GM19035 (cell line): ENCODE measurements at regions not wholly inside any gene's neighbourhood (a gene's known extent, or its start where the extent isn't known, plus 50 kb on each side); places are given as distances from the start of the nearest gene placed in this dataset.

Experiments
- ATAC-seq: cut with Tn5 transposase; IDR thresholded peaks from one replicate; pipeline ENCODE4 v1.9.1; 2021; ENCODE audit not compliant: unreplicated experiment

DNA sequence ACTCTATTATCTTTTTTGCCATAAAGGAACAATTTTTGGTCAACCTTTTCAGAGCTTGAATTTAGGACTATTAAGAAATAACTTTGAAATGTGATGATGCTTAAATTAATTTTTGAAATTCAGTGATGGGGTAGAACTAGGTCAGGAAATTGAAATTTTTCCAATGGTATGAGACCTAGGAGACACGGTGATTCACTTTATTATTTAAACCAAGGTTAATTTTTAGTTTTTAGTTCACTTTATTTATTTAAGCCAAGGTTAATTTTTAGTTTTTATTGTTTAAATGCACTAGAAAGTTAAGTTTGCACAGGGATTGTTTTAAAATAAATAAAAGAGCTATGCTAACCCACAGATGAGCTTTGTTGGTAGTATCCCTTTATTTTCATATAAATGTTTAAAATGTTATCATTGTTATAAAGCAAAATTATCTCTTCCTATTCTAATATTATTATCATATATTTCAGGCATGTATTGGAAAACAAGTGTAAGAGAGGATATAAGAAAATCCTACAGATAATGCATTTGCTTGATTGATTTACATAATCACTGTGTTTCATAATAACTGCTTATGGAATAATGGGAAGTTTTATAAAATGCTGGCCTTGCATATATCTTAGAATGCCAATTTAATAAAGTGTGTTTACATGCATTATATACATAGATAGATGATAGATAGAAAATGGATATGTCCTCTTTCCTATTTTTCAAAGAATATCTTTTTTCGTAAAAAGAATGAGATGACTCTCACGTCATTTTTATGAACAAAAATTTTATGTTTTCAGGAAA is 163.6 kb downstream of the HGF start:
- ATAC-seq: no peak

GRCh38 chr7:81605493-81605892 is 164.4 kb downstream of the HGF start:
- no peak for ATAC-seq

DNA sequence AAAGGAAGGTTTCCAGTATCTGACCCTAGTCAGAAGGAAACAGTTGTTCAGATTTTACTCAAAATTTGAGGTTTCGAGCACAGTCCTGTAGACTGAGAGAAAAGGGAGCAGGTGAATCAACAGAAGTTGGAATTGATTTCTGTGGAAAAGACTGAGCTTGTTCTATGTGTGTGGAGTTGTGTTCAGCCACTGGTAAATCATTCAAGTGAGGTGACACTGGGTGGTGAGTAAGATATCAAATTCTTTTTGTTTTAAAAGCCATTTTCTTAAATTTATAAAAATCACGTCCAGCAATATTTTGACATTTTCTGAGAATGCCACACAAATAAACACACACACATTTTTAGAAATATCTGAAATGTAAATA is 165.1 kb downstream of the HGF start:
- no peak for ATAC-seq

- ATAC-seq: no peak
These were observed 165.6 kb downstream of the HGF start for GRCh38 chr7:81604075-81604807.

DNA sequence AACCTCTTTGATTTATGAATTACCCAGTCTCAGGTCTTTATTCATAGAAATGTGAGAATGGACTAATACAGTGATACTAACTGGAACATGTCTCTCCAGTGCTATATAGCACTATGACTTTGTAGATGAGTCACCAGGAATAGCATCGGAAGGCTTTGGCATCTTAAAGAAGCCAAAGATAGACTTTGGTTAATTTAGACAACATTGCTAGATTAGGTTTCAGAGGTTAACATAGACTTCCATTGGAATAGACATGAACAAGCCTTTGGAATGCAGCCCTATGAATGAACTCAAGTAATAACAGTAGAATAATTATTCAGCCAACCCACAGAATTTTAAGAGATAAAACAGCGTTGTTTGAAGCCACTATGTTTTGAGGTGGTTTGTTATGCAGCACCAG is 169.2 kb downstream of the HGF start:
- ATAC-seq: no peak

DNA sequence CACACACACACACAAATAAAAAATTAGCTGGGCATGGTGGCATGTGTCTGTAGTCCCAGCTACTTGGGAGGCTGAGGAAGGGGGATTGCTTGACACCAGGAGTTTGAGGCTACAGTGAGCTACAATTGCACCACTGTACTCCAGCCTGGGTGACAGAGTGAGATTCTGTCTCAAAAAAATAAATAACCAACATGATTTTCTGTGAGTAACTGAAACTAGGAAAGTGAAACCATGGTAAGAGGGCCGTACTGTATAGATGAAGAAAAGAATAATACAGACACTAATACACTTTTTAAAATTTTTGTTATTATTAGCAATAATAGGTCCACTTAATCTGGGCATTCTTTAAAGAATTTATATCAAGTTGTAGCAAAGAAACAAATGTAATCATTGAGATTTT is 170.9 kb downstream of the HGF start:
- ATAC-seq: no peak

DNA sequence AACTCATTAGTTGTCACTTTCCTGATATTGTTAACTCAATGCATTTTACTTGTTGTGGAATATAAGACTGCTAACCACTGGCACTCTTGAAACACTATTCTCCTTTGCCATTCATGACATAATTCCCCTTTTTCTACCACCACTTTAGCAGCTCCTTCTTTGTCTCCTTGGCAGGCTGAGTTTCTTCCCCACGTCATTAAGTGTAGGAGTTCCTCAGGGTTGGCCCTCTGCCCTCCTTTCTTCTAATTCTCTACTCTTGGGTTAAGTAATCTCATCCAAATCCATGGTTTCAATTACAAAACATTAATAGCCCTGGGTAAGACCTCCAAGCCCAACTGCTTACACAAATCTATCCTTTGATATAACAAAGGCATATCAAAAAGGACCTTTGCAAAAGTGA is 175.1 kb downstream of the HGF start:
- no peak for ATAC-seq

DNA sequence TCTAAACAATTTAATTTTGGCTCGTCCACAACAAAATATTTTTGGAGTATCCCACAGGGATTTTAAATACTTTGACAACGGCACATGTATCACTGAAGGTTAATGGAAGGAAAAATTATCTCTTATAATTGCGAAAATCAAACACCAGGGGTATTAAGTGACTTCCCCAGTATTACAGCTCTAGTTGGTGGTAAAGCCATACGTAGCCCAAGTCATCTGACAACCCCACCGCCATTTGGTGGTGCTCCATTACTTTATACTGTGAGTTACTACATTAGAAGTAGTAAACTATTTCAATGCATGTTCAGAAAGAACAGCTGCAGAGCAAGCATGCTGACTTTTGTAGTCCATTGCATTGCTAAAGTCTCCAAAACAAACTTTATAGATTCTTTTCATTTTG is 179.7 kb downstream of the HGF start:
- ATAC-seq: no peak

GRCh38 chr7:81584667-81585066 is 185.2 kb downstream of the HGF start:
- ATAC-seq: no peak

- no peak for ATAC-seq
These were observed 185.8 kb downstream of the HGF start for GRCh38 chr7:81583882-81584533.

GRCh38 chr7:81583090-81583489 is 186.8 kb downstream of the HGF start:
- ATAC-seq: no peak

DNA sequence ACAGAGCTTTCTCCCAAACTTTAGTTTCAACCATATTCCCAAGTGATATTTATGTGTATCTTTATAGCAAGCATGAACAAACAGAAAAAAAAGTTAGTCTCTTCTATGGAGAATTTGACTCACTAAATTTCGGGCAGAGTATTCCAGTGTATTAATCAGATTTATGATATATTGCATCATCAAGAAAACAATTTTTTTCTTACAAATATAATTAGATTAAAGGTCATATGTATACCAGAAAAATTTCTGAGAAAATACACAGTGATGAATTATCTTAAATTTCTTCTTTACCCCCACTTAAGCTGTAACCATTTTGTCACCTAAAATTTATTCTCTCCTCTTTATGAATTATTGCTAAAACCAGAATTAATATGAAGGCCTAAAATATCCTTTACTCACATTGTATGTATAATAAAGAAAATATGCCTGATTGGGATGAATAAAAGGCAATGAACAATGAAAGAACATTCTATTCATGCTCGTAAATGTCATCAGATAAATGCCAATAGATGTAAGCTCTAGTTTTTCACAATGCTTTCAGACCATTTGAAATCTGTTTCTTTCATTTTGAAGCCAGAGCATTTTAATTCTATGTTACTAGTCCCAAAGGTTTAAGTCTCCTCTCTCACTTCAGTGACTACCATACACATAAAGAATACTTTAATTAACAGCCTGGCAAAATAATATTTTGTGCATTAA is 192.1 kb downstream of the HGF start:
- ATAC-seq: no peak

- ATAC-seq: no peak
These were observed 195.0 kb downstream of the HGF start for GRCh38 chr7:81574723-81575326.

DNA sequence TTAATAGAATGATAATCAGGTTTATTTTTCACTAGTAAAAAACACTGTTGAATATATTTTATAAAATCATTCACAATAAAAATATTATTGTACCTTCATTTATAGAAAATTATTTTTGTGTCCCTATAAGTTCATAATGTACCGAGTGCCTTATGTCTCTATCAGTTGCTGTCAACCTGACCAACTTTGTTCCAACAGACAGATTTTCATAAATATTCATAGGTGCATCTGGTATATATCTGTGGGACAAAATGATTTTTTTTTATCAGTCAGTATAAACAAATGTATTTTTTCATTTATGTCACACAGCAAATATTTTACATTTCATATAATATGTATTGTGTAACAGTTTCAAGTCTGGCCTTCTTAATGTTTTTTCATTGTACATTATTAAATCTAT is 195.9 kb downstream of the HGF start:
- no peak for ATAC-seq

GRCh38 chr7:81573128-81573527 is 196.7 kb downstream of the HGF start:
- ATAC-seq: no peak

- no peak for ATAC-seq
These were observed 207.3 kb downstream of the HGF start for GRCh38 chr7:81562581-81562980.

DNA sequence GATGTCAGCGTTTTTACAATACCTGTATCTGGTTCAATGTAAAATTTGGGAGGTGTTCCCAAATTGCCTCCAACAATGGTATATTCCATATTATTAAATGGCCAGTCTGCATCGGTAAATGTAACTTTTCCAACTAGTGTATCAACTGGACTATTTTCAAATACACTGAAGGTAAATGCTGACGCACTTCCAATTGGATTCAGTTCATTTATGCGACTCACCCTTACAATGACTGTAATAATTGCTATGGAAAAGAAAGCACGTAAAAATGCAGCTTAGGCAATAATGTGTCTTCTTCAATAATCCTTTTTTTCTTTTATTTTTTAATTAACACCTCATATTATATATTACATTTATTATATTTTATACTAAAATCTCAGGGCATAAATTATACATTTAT is 209.1 kb downstream of the HGF start:
- no peak for ATAC-seq

GRCh38 chr7:81549484-81550016 is 220.3 kb downstream of the HGF start:
- ATAC-seq: no peak

- ATAC-seq: no peak
These were observed 234.9 kb downstream of the HGF start for GRCh38 chr7:81534996-81535395.

DNA sequence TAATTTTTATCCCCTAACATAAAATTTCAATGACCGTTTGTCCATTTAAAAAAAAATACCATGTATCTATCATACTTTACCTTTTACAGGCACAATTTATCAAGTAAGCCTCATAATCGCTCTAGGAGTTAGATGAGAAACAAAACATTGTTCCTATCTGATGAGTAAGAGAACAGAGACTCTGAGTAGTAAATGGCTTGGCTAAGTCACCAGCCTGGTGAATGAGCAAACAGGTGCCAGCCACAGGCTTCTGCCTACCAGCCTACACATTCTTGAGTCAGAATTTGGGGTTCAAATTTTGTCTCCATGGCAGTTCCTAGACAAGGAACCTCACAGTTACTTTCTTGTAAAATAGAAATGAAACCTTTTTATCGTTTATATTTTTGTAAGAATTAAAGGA is 235.4 kb downstream of the HGF start:
- no peak for ATAC-seq

- ATAC-seq: no peak
These were observed 235.9 kb downstream of the HGF start for GRCh38 chr7:81533931-81534330.
